ENCODE measurements at regions not wholly inside any gene's neighbourhood (a gene's known extent, or its start where the extent isn't known, plus 50 kb on each side); places are given as distances from the start of the nearest gene placed in this dataset.

GRCh38 chr18:65380571-65380970 is 370.2 kb upstream of the CDH7 start:
- TF ChIP-seq ZSCAN29 (IDR thresholded peaks at IDR 0.05) (no peak), USF1 (CRISPR knock-in tag; IDR thresholded peaks at IDR 0.05) (no peak), JUN (IDR thresholded peaks at IDR 0.05; ENCODE audit: borderline replicate concordance, low read depth, low read length) (no peak), JUN (CRISPR knock-in tag; IDR thresholded peaks at IDR 0.05; ENCODE audit: borderline replicate concordance) (no peak), EP300 (IDR thresholded peaks at IDR 0.05; ENCODE audit: low read length) (no peak), RCOR1 (IDR thresholded peaks at IDR 0.05; ENCODE audit: borderline replicate concordance in 1 of 2, low read depth in 2 of 2, low read length in 2 of 2) (no peak), POLR3A (IDR thresholded peaks at IDR 0.05; ENCODE audit: borderline replicate concordance, extremely low read depth, insufficient read depth, insufficient read length) (no peak), E2F1 (CRISPR knock-in tag; IDR thresholded peaks at IDR 0.05) (no peak), NR2C2 (CRISPR knock-in tag; IDR thresholded peaks at IDR 0.05) (no peak), NR2C2 (tag; IDR thresholded peaks at IDR 0.05) (no peak), STAT6 (CRISPR knock-in tag; IDR thresholded peaks at IDR 0.05) (no peak), POLR2AphosphoS5 (IDR thresholded peaks at IDR 0.05; ENCODE audit: control insufficient read depth, insufficient read depth, low read depth, low read length) (no peak), FOXP1 (CRISPR knock-in tag; IDR thresholded peaks at IDR 0.05) (no peak)
- TF ChIP-seq, protein P1, sequence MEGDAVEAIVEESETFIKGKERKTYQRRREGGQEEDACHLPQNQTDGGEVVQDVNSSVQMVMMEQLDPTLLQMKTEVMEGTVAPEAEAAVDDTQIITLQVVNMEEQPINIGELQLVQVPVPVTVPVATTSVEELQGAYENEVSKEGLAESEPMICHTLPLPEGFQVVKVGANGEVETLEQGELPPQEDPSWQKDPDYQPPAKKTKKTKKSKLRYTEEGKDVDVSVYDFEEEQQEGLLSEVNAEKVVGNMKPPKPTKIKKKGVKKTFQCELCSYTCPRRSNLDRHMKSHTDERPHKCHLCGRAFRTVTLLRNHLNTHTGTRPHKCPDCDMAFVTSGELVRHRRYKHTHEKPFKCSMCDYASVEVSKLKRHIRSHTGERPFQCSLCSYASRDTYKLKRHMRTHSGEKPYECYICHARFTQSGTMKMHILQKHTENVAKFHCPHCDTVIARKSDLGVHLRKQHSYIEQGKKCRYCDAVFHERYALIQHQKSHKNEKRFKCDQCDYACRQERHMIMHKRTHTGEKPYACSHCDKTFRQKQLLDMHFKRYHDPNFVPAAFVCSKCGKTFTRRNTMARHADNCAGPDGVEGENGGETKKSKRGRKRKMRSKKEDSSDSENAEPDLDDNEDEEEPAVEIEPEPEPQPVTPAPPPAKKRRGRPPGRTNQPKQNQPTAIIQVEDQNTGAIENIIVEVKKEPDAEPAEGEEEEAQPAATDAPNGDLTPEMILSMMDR (IDR thresholded peaks at IDR 0.05 in 2 of 3, conservative IDR thresholded peaks at IDR 0.05 in 1 of 3; ENCODE audit: insufficient read depth in 2 of 3, low read depth in 1 of 3, low read length in 3 of 3), result no peak

Data from K562 (cell line).